PC-3 (cell line): ENCODE measurements at regions not wholly inside any gene's neighbourhood (a gene's known extent, or its start where the extent isn't known, plus 50 kb on each side); places are given as distances from the start of the nearest gene placed in this dataset.

Experiments used
- CTCF ChIP-seq: fragments of 300-600 bp; sonication (generic); conservative IDR thresholded peaks from 2 replicates; pipeline ENCODE4 v1.5.1; 2017; ENCODE audit warnings: antibody characterized with exemption, low read depth, mild to moderate bottlenecking, low read length
- EZH2 ChIP-seq: fragments of 300-600 bp; sonication (generic); IDR thresholded peaks from one replicate; pipeline ENCODE4 v1.6.1; 2017; ENCODE audit warnings: antibody characterized with exemption, mild to moderate bottlenecking, low read length; ENCODE audit not compliant: unreplicated experiment
- EZH2phosphoT487 ChIP-seq: fragments of 300-600 bp; sonication (generic); IDR thresholded peaks from 2 replicates; pipeline ENCODE4 v1.6.1; 2018; ENCODE audit warnings: mild to moderate bottlenecking, antibody characterized with exemption, low read length, borderline replicate concordance

DNA sequence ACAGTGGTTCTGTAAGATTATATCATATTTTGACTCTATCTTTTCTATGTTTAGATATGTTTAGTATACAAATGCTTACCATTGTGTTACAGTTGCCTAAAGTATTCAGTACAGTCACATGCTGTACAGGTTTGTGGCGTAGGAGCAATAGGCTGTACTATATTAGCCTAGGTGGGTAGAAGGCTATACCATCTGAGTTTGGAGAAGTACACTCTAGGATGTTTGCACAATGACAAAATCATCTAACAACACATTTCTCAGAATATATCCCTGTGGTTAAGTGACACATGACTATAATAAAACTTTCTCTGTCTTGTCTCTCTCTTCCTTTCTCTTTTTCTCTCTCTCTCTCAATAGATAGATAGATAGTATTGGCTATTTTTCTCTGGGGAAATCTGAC is 1053.1 kb downstream of the STIM2 start:
- TF ChIP-seq CTCF (no peak), EZH2 (no peak), EZH2phosphoT487 (no peak)
